GM23338 (cell line): ENCODE measurements at regions not wholly inside any gene's neighbourhood (a gene's known extent, or its start where the extent isn't known, plus 50 kb on each side); places are given as distances from the start of the nearest gene placed in this dataset.

Experiments used
- ATAC-seq: fragments of 200-7000 bp; cut with Tn5 transposase; 3 replicates; pipeline ENCODE4 v1.9.1; 2020
- DNase-seq: peaks from one replicate; pipeline ENCODE4 v3.0.0-alpha.2; 2015; ENCODE audit warnings: low spot score
- H2AFZ ChIP-seq: fragments of 200-600 bp; sonication (generic); 2 replicates; pipeline ENCODE4 v1.8.0; 2016; ENCODE audit warnings: antibody characterized with exemption, mild to moderate bottlenecking, moderate library complexity
- H3F3A ChIP-seq: fragments of 200-600 bp; sonication (generic); replicated peaks from 2 replicates; pipeline ENCODE4 v1.8.0; 2017; ENCODE audit warnings: antibody characterized with exemption, mixed run types, low read depth
- H3K27ac ChIP-seq: fragments of 200-600 bp; sonication (generic); 2 replicates; pipeline ENCODE4 v1.6.1; 2016; ENCODE audit warnings: low read depth
- H3K27me3 ChIP-seq: fragments of 200-600 bp; sonication (generic); 2 replicates; pipeline ENCODE4 v1.8.0; 2016; ENCODE audit warnings: mild to moderate bottlenecking, mixed run types, moderate library complexity; ENCODE audit not compliant: insufficient read depth
- H3K36me3 ChIP-seq: fragments of 200-600 bp; sonication (generic); 2 replicates; pipeline ENCODE4 v1.8.0; 2016; ENCODE audit warnings: mild to moderate bottlenecking; ENCODE audit not compliant: insufficient read depth
- H3K4me1 ChIP-seq: fragments of 200-600 bp; sonication (generic); 2 replicates; pipeline ENCODE4 v1.8.0; 2016; ENCODE audit warnings: mild to moderate bottlenecking, moderate library complexity; ENCODE audit not compliant: insufficient read depth
- H3K4me2 ChIP-seq: fragments of 200-600 bp; sonication (generic); 2 replicates; pipeline ENCODE4 v1.7.1; 2017; ENCODE audit warnings: mixed run types
- H3K4me3 ChIP-seq: fragments of 200-600 bp; sonication (generic); 2 replicates; pipeline ENCODE4 v1.6.1; 2016; ENCODE audit warnings: mixed run types
- H3K79me2 ChIP-seq: fragments of 200-600 bp; sonication (generic); replicated peaks from 2 replicates; pipeline ENCODE4 v1.8.0; 2017; ENCODE audit warnings: mild to moderate bottlenecking; ENCODE audit not compliant: insufficient read depth
- H3K9me2 ChIP-seq: fragments of 200-600 bp; sonication (generic); 2 replicates; pipeline ENCODE4 v1.8.0; 2017; ENCODE audit not compliant: insufficient read depth
- H4K20me1 ChIP-seq: fragments of 200-600 bp; sonication (generic); replicated peaks from 2 replicates; pipeline ENCODE4 v1.8.0; 2017; ENCODE audit warnings: mild to moderate bottlenecking; ENCODE audit not compliant: insufficient read depth
- H3K27ac Mint-ChIP-seq: 2 replicates; pipeline ENCODE4 v1.8.0; 2020; ENCODE audit warnings: inconsistent platforms, mild to moderate bottlenecking, moderate library complexity, mixed read lengths
- H3K27me3 Mint-ChIP-seq: 3 replicates; pipeline ENCODE4 v1.8.0; 2022; ENCODE audit warnings: low read depth, mild to moderate bottlenecking, moderate library complexity, mixed read lengths, inconsistent platforms; ENCODE audit not compliant: insufficient read depth, poor library complexity
- H3K36me3 Mint-ChIP-seq: 3 replicates; pipeline ENCODE4 v1.8.0; 2021; ENCODE audit warnings: low read depth, mild to moderate bottlenecking, inconsistent platforms, moderate library complexity, mixed read lengths
- H3K4me1 Mint-ChIP-seq: 3 replicates; pipeline ENCODE4 v1.8.0; 2020; ENCODE audit warnings: mild to moderate bottlenecking, inconsistent platforms, mixed read lengths
- H3K4me3 Mint-ChIP-seq: 3 replicates; pipeline ENCODE4 v1.8.0; 2021; ENCODE audit warnings: moderate library complexity, mild to moderate bottlenecking, inconsistent platforms, mixed read lengths
- H3K9me3 Mint-ChIP-seq: 3 replicates; pipeline ENCODE4 v1.8.0; 2020; ENCODE audit warnings: moderate library complexity, mild to moderate bottlenecking, inconsistent platforms, mixed read lengths
- CREB1 ChIP-seq: fragments of 250-450 bp; sonication (Bioruptor Pico); IDR thresholded peaks from 2 replicates; pipeline ENCODE4 v1.5.0; 2020; ENCODE audit warnings: low read depth, mild to moderate bottlenecking, moderate library complexity
- CTCF ChIP-seq, 2 experiments: fragments of 200-600 bp in 1 of 2; sonication (generic) in 1 of 2; conservative IDR thresholded peaks; 2 replicates each; pipeline versions ENCODE4 v1.5.1 to v1.6.1; 2016 to 2017; ENCODE audit warnings: antibody characterized with exemption in 2 of 2, low read depth in 2 of 2, mild to moderate bottlenecking in 2 of 2, moderate library complexity in 1 of 2
- EZH2 ChIP-seq: fragments of 200-600 bp; sonication (generic); IDR thresholded peaks from one replicate; pipeline ENCODE4 v1.8.0; 2017; ENCODE audit warnings: antibody characterized with exemption, mild to moderate bottlenecking, low read depth; ENCODE audit not compliant: unreplicated experiment
- EZH2phosphoT487 ChIP-seq: fragments of 200-600 bp; sonication (generic); IDR thresholded peaks from one replicate; pipeline ENCODE4 v1.8.1; 2018; ENCODE audit warnings: antibody characterized with exemption; ENCODE audit not compliant: unreplicated experiment
- JUNB ChIP-seq: IDR thresholded peaks from one replicate; pipeline ENCODE4 v1.6.1; 2016; ENCODE audit warnings: antibody characterized with exemption; ENCODE audit not compliant: unreplicated experiment
- NANOG ChIP-seq: IDR thresholded peaks from 2 replicates; pipeline ENCODE4 v1.6.1; 2016; ENCODE audit warnings: antibody characterized with exemption, borderline replicate concordance
- POLR2AphosphoS5 ChIP-seq: IDR thresholded peaks from 2 replicates; pipeline ENCODE4 v1.6.1; 2016; ENCODE audit warnings: antibody characterized with exemption, low read depth
- STAT1 ChIP-seq: IDR thresholded peaks from one replicate; pipeline ENCODE4 v1.6.1; 2016; ENCODE audit warnings: antibody characterized with exemption; ENCODE audit not compliant: unreplicated experiment
- ZNF114 ChIP-seq: fragments of 250-450 bp; sonication (Bioruptor Pico); IDR thresholded peaks from 2 replicates; pipeline ENCODE4 v1.5.0; 2020; ENCODE audit warnings: mild to moderate bottlenecking, moderate library complexity
- ZNF331 ChIP-seq: fragments of 250-450 bp; sonication (Bioruptor Pico); IDR thresholded peaks from 2 replicates; pipeline ENCODE4 v1.5.0; 2020; ENCODE audit warnings: low read depth, mild to moderate bottlenecking, moderate library complexity
- TF ChIP-seq, protein P1 (sequence below): IDR thresholded peaks from one replicate; pipeline ENCODE4 v1.6.1; 2018; ENCODE audit warnings: antibody characterized with exemption; ENCODE audit not compliant: unreplicated experiment
- TF ChIP-seq, protein P2 (sequence below): IDR thresholded peaks from 2 replicates; pipeline ENCODE4 v1.6.1; 2016; ENCODE audit warnings: antibody characterized with exemption
- TF ChIP-seq, protein P3 (sequence below): fragments of 250-450 bp; sonication (Bioruptor Pico); IDR thresholded peaks from 2 replicates; pipeline ENCODE4 v1.5.0; 2020; ENCODE audit warnings: mild to moderate bottlenecking, moderate library complexity

- Histone ChIP-seq H3K36me3 (0 out of 2 replicates have a peak, but pooled peaks cover 5% of the 10 kb centered on the region), H3K4me3 (no peak overlapping the region), H3K27me3 (no peaks in the 10 kb centered on the region), H3F3A (no peaks in the 10 kb centered on the region), H3K4me1 (no peaks in the 10 kb centered on the region), H2AFZ (no peak overlapping the region), H3K27ac (no peak overlapping the region), H3K9me2 (no peaks in the 10 kb centered on the region), H3K79me2 (no peaks in the 10 kb centered on the region), H3K4me2 (no peak overlapping the region), H4K20me1 (no peaks in the 10 kb centered on the region)
- Mint-ChIP-seq H3K27ac (no peak overlapping the region), H3K4me3 (no peak overlapping the region), H3K4me1 (peaks cover 4% of the 10 kb centered on the region; the same call in 1 of the 3 replicates), H3K27me3 (peaks cover 12% of the 10 kb centered on the region), H3K9me3 (peaks cover under 1% of the 10 kb centered on the region; the same call in 1 of the 3 replicates), H3K36me3 (no peaks in the 10 kb centered on the region)
- ATAC-seq (no peak), DNase-seq (no peak)
- TF ChIP-seq, protein P1, sequence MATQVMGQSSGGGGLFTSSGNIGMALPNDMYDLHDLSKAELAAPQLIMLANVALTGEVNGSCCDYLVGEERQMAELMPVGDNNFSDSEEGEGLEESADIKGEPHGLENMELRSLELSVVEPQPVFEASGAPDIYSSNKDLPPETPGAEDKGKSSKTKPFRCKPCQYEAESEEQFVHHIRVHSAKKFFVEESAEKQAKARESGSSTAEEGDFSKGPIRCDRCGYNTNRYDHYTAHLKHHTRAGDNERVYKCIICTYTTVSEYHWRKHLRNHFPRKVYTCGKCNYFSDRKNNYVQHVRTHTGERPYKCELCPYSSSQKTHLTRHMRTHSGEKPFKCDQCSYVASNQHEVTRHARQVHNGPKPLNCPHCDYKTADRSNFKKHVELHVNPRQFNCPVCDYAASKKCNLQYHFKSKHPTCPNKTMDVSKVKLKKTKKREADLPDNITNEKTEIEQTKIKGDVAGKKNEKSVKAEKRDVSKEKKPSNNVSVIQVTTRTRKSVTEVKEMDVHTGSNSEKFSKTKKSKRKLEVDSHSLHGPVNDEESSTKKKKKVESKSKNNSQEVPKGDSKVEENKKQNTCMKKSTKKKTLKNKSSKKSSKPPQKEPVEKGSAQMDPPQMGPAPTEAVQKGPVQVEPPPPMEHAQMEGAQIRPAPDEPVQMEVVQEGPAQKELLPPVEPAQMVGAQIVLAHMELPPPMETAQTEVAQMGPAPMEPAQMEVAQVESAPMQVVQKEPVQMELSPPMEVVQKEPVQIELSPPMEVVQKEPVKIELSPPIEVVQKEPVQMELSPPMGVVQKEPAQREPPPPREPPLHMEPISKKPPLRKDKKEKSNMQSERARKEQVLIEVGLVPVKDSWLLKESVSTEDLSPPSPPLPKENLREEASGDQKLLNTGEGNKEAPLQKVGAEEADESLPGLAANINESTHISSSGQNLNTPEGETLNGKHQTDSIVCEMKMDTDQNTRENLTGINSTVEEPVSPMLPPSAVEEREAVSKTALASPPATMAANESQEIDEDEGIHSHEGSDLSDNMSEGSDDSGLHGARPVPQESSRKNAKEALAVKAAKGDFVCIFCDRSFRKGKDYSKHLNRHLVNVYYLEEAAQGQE: no peak
- TF ChIP-seq STAT1 (no peak), CTCF (conservative IDR thresholded peaks at IDR 0.05; ENCODE audit: low read depth in 2 of 2) (no peak), JUNB (no peak), EZH2phosphoT487 (no peak), EZH2 (no peak), CREB1 (CRISPR knock-in tag) (no peak), ZNF331 (CRISPR knock-in tag) (no peak), ZNF114 (CRISPR knock-in tag) (no peak), POLR2AphosphoS5 (no peak), NANOG (no peak)
- TF ChIP-seq, protein P2, sequence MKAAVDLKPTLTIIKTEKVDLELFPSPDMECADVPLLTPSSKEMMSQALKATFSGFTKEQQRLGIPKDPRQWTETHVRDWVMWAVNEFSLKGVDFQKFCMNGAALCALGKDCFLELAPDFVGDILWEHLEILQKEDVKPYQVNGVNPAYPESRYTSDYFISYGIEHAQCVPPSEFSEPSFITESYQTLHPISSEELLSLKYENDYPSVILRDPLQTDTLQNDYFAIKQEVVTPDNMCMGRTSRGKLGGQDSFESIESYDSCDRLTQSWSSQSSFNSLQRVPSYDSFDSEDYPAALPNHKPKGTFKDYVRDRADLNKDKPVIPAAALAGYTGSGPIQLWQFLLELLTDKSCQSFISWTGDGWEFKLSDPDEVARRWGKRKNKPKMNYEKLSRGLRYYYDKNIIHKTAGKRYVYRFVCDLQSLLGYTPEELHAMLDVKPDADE: no peak
- TF ChIP-seq, protein P3, sequence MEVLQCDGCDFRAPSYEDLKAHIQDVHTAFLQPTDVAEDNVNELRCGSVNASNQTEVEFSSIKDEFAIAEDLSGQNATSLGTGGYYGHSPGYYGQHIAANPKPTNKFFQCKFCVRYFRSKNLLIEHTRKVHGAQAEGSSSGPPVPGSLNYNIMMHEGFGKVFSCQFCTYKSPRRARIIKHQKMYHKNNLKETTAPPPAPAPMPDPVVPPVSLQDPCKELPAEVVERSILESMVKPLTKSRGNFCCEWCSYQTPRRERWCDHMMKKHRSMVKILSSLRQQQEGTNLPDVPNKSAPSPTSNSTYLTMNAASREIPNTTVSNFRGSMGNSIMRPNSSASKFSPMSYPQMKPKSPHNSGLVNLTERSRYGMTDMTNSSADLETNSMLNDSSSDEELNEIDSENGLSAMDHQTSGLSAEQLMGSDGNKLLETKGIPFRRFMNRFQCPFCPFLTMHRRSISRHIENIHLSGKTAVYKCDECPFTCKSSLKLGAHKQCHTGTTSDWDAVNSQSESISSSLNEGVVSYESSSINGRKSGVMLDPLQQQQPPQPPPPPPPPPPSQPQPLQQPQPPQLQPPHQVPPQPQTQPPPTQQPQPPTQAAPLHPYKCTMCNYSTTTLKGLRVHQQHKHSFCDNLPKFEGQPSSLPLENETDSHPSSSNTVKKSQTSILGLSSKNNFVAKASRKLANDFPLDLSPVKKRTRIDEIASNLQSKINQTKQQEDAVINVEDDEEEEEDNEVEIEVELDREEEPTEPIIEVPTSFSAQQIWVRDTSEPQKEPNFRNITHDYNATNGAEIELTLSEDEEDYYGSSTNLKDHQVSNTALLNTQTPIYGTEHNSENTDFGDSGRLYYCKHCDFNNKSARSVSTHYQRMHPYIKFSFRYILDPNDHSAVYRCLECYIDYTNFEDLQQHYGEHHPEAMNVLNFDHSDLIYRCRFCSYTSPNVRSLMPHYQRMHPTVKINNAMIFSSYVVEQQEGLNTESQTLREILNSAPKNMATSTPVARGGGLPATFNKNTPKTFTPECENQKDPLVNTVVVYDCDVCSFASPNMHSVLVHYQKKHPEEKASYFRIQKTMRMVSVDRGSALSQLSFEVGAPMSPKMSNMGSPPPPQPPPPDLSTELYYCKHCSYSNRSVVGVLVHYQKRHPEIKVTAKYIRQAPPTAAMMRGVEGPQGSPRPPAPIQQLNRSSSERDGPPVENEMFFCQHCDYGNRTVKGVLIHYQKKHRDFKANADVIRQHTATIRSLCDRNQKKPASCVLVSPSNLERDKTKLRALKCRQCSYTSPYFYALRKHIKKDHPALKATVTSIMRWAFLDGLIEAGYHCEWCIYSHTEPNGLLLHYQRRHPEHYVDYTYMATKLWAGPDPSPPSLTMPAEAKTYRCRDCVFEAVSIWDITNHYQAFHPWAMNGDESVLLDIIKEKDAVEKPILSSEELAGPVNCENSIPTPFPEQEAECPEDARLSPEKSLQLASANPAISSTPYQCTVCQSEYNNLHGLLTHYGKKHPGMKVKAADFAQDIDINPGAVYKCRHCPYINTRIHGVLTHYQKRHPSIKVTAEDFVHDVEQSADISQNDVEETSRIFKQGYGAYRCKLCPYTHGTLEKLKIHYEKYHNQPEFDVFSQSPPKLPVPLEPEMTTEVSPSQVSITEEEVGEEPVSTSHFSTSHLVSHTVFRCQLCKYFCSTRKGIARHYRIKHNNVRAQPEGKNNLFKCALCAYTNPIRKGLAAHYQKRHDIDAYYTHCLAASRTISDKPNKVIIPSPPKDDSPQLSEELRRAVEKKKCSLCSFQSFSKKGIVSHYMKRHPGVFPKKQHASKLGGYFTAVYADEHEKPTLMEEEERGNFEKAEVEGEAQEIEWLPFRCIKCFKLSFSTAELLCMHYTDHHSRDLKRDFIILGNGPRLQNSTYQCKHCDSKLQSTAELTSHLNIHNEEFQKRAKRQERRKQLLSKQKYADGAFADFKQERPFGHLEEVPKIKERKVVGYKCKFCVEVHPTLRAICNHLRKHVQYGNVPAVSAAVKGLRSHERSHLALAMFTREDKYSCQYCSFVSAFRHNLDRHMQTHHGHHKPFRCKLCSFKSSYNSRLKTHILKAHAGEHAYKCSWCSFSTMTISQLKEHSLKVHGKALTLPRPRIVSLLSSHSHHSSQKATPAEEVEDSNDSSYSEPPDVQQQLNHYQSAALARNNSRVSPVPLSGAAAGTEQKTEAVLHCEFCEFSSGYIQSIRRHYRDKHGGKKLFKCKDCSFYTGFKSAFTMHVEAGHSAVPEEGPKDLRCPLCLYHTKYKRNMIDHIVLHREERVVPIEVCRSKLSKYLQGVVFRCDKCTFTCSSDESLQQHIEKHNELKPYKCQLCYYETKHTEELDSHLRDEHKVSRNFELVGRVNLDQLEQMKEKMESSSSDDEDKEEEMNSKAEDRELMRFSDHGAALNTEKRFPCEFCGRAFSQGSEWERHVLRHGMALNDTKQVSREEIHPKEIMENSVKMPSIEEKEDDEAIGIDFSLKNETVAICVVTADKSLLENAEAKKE (CRISPR knock-in tag): no peak
These were observed 373.6 kb downstream of the CDH26 start for GRCh38 chr20:60331688-60332300.
